ENCODE measurements at regions not wholly inside any gene's neighbourhood (a gene's known extent, or its start where the extent isn't known, plus 50 kb on each side); places are given as distances from the start of the nearest gene placed in this dataset.

DNA sequence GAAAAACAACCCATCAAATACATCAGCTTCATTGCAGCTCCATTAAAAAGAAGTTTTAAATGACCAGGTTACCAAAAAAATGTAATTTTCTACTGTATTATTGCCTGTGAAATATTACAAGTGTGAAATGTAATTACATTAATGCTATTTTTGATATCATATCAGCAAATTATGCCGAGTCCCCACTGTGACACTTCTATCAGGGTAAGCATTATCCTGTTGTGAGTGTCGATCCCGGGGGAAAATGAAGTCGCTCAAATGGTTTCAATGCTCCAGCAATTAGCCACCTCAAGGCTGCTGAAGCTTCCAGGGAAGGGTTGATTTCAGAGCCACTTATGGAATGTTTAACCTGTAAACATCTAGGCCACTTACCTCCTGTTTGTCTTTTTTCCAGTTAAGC lies 70.4 kb downstream of the RCN1 start:
- DNase-seq, result no peak

- no peak for DNase-seq
Observed at GRCh38 chr11:32162351-32162750, 71.5 kb downstream of the RCN1 start.

GRCh38 chr11:32162906-32163305 lies 72.0 kb downstream of the RCN1 start:
- no peak for DNase-seq

- no peak for DNase-seq
Observed at GRCh38 chr11:32163557-32163956, 72.7 kb downstream of the RCN1 start.

DNA sequence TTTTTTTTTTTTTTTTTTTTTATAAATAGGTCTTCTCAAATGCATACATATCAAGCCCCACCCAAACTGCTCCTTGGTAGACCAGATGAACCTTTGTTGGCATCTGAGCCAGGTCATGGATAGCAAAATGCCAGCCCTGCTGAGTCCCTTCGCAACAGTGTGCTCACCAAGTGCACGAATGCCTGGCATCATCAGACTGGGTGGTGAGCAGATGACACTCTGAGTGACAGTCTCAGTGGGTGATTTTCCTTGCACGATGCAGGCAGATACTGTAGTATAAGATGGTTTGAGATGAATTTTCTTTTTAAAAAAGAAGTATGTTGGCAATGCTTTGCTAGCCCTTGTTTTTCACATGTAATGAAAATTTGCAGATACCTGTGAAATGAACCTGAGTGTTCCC lies 74.0 kb downstream of the RCN1 start:
- no peak for DNase-seq

GRCh38 chr11:32168924-32169323 lies 78.0 kb downstream of the RCN1 start:
- no peak for DNase-seq

DNA sequence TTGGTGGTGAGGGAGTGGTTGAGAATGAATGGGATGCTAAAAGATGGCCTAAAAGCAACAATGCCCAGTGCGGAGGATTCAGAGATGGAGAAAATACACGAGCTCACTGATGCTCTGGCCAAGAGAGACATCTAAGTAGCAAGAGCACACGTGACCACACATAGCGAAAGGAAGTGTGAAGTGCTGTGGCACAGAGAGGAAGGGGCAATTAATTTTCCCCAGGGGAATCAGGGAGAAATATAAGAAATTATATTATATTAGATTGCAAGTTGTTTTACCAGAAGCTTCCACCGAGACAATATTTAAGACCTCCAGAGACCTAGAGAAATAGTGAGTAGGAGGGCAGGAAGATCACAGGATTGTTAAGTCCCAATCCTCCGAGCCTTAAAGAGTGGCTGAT lies 80.6 kb downstream of the RCN1 start:
- no peak for DNase-seq

GRCh38 chr11:32172041-32172847 lies 81.4 kb downstream of the RCN1 start:
- no peak for DNase-seq

DNA sequence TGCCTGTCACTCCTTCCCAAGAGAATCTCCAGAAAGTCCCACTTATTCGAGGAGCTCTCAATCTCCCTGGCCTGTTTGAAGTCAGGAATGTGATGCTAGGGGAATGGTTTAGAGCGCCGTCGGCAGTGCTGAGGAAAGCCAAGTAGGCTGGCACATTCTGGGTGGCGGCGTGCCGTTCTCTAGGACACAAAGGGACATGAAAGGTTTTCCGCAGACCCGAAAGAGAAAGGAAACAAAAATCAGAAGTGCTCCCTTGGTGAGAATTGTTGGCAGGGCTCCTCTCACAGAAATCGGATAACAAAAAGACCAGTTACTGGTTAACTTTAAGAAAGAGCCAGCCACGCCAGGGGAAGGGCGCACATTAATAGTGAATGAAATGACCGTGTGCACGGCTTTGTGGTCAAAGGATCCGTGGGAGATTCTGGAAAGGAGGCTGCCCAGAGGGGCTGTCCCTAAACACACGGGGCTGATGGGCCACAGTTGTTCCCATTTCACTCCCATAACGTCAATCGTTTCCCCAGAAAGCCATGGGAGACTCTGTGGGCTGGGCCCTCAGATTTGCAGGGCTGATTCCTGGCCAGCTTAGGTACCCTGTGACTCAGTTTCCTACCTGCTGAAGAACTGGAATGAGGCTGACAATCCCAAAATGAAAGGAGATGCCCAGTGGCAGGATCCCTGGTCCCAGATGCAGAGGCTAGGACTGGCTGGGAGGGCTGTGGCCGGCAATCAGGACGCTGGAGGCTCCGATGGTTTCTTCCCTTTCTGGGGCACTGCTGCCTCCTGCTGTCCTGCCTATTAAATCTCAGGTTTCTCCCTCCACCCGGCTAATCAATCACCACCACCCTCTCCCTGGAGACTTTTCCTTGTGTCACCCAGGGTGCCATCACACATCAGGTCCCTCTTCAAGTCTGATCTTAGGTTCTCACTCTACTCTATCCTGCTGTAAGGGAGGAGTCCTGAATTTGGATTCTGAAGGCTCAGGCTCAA lies 82.3 kb downstream of the RCN1 start:
- DNase-seq, result peak; percentile 41

- DNase-seq, result no peak
Observed at GRCh38 chr11:32173977-32174376, 83.1 kb downstream of the RCN1 start.

- DNase-seq, result peak; percentile 85
Observed at GRCh38 chr11:32176223-32176934, 85.5 kb downstream of the RCN1 start.

DNA sequence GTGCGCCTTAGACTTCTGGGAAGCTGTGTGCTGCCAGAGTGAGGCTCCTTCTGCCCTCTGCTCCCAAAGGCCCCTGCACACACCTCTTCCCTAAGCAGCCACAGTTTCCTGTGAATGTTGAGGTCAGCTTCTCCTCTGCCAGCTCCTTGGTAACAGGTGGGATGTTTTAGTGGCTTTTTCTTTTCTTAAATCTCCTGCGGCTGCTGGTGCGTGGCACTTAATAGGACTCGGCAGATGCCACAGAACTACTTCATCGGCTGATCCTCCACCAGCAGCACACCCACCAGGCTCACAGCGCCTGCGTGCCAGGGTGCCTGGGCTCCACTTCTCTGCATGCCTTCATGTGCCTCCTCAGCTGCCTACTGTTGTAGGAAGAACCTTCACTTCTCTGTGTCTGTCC lies 87.8 kb downstream of the RCN1 start:
- no peak for DNase-seq

GRCh38 chr11:32183512-32183911 lies 92.6 kb downstream of the RCN1 start:
- no peak for DNase-seq

GRCh38 chr11:32184041-32184722 lies 93.3 kb downstream of the RCN1 start:
- no peak for DNase-seq

DNA sequence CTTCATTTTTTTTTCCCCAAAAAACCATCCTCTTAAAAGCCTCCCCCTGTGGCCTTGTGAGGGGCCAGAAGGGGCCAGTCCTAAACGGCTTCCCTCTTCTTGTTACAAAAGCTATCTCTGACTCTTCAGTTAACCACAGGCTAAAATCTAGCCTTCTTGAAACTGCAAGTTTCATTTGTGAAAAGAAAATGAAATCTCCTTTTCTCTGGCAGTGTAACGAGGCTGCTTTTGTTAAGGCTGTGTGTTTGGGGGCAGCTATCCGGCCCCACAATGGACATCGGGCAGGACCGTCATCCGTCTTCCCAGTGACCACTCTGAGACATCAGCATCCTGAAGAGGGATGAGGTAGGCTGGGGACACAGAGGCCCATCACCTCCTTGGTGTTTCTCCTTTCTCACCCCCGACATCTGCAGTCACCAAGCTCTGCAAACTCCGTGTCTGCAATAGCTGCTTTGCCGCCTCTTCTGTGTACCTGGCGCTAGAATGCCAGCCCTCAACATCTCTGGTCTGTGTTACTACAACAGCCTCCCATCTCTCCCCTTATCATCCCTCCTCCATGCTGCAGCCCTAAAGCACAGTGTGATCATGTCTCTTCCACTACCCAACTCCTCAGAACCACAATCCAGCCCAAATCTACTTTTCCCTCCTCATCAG lies 94.0 kb downstream of the RCN1 start:
- no peak for DNase-seq

- no peak for DNase-seq
Observed at GRCh38 chr11:32186118-32186517, 95.2 kb downstream of the RCN1 start.

GRCh38 chr11:32187111-32187510 lies 96.2 kb downstream of the RCN1 start:
- no peak for DNase-seq

DNA sequence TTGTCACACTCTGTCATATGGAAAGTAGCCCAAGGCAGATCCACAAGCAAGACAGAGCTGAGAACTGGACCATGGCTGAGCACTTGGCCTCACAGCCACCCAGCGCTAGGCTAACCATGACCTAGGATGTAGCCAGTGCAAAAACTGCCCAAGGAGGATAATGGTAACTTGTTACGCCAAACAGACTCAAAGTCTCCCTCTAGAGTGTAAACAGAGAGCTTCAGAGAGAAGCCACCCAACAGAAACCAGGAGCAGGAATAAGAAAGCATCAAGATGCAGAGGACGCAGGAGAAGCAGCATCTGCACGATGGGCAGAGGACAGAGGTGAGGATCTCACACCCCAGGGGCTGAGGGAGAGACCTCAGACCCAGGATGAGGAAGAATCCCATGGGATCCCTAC lies 97.9 kb downstream of the RCN1 start:
- DNase-seq, result no peak

GRCh38 chr11:32196137-32196536 lies 105.3 kb downstream of the RCN1 start:
- DNase-seq, result no peak

GRCh38 chr11:32198053-32198452 lies 107.2 kb downstream of the RCN1 start:
- no peak for DNase-seq

- DNase-seq, result no peak
Observed at GRCh38 chr11:32200136-32200847, 109.4 kb downstream of the RCN1 start.

All from activated CD4-positive, alpha-beta T cell treated with anti-CD3 and anti-CD28 coated beads for 48 hours (primary cell).